Activated CD4-positive, CD25-positive, alpha-beta regulatory T cell (primary cell): ENCODE measurements at regions not wholly inside any gene's neighbourhood (a gene's known extent, or its start where the extent isn't known, plus 50 kb on each side); places are given as distances from the start of the nearest gene placed in this dataset.

ENCODE experiments used
- DNase-seq, 4 experiments: peaks; one replicate each; lab custom pipeline; 2025; lab: John Stamatoyannopoulos, UW

GRCh38 chr11:110026858-110027626 lies 66.2 kb upstream of the ZC3H12C start:
- no peak for DNase-seq

- DNase-seq: no peak
Observed at GRCh38 chr11:110027627-110028371, 65.4 kb upstream of the ZC3H12C start.

- no peak for DNase-seq
Observed at GRCh38 chr11:110028921-110029320, 64.3 kb upstream of the ZC3H12C start.

GRCh38 chr11:110029714-110030113 lies 63.5 kb upstream of the ZC3H12C start:
- DNase-seq: no peak

GRCh38 chr11:110031171-110031570 lies 62.0 kb upstream of the ZC3H12C start:
- no peak for DNase-seq

GRCh38 chr11:110032259-110032658 lies 60.9 kb upstream of the ZC3H12C start:
- DNase-seq: no peak

- no peak for DNase-seq
Observed at GRCh38 chr11:110032957-110033570, 60.1 kb upstream of the ZC3H12C start.

GRCh38 chr11:110034806-110035205 lies 58.4 kb upstream of the ZC3H12C start:
- no peak for DNase-seq

GRCh38 chr11:110035357-110035756 lies 57.8 kb upstream of the ZC3H12C start:
- DNase-seq: no peak

- DNase-seq: no peak
Observed at GRCh38 chr11:110038201-110038600, 55.0 kb upstream of the ZC3H12C start.
